GM19324 (cell line): ENCODE measurements at regions not wholly inside any gene's neighbourhood (a gene's known extent, or its start where the extent isn't known, plus 50 kb on each side); places are given as distances from the start of the nearest gene placed in this dataset.

ENCODE experiments used
- ATAC-seq: cut with Tn5 transposase; IDR thresholded peaks from one replicate; pipeline ENCODE4 v1.9.1; 2021; ENCODE audit warnings: mild to moderate bottlenecking, moderate library complexity; ENCODE audit not compliant: unreplicated experiment, low FRiP score

GRCh38 chr2:156647377-156648010, 211.3 kb downstream of the GPD2 start:
- ATAC-seq = no peak

- no peak for ATAC-seq
Observed at GRCh38 chr2:156648522-156648921, 212.3 kb downstream of the GPD2 start.

GRCh38 chr2:156649596-156649995, 213.4 kb downstream of the GPD2 start:
- no peak for ATAC-seq

GRCh38 chr2:156652691-156653090, 216.5 kb downstream of the GPD2 start:
- no peak for ATAC-seq

GRCh38 chr2:156653675-156654074, 217.5 kb downstream of the GPD2 start:
- ATAC-seq = no peak

- ATAC-seq = no peak
Observed at GRCh38 chr2:156657809-156658208, 221.6 kb downstream of the GPD2 start.

- no peak for ATAC-seq
Observed at GRCh38 chr2:156659694-156660093, 223.5 kb downstream of the GPD2 start.

GRCh38 chr2:156663757-156664409, 227.7 kb downstream of the GPD2 start:
- peak; percentile 87 for ATAC-seq

GRCh38 chr2:156666130-156666785, 230.1 kb downstream of the GPD2 start:
- ATAC-seq = no peak

GRCh38 chr2:156670104-156670503, 233.9 kb downstream of the GPD2 start:
- ATAC-seq = no peak

- no peak for ATAC-seq
Observed at GRCh38 chr2:156671706-156672361, 235.7 kb downstream of the GPD2 start.

GRCh38 chr2:156672556-156673332, 236.6 kb downstream of the GPD2 start:
- ATAC-seq = no peak

GRCh38 chr2:156673333-156673615, 237.1 kb downstream of the GPD2 start:
- no peak for ATAC-seq

GRCh38 chr2:156673981-156674380, 237.8 kb downstream of the GPD2 start:
- ATAC-seq = no peak

- ATAC-seq = no peak
Observed at GRCh38 chr2:156675896-156676295, 239.7 kb downstream of the GPD2 start.

GRCh38 chr2:156679820-156680219, 243.6 kb downstream of the GPD2 start:
- ATAC-seq = no peak

- no peak for ATAC-seq
Observed at GRCh38 chr2:156680266-156680665, 244.1 kb downstream of the GPD2 start.

- no peak for ATAC-seq
Observed at GRCh38 chr2:156687126-156687525, 250.9 kb downstream of the GPD2 start.

GRCh38 chr2:156687715-156688114, 251.5 kb downstream of the GPD2 start:
- ATAC-seq = no peak

- no peak for ATAC-seq
Observed at GRCh38 chr2:156689939-156690338, 253.8 kb downstream of the GPD2 start.

GRCh38 chr2:156691014-156691413, 254.8 kb downstream of the GPD2 start:
- ATAC-seq = no peak
